Renal cortex interstitium (tissue), 11 donors: ENCODE measurements at regions not wholly inside any gene's neighbourhood (a gene's known extent, or its start where the extent isn't known, plus 50 kb on each side); places are given as distances from the start of the nearest gene placed in this dataset.
A peak's percentile ranks its signal among the peaks of the same experiment; 100 is the strongest.
"Not testable (repeated sequence)": the region's sequence is repeated elsewhere in the genome, so short reads cannot be mapped to it uniquely, and the experiment has no call there.

Source experiments
- DNase-seq, 11 donors: peaks; one replicate each; pipeline ENCODE4 v3.0.0-alpha.2; 2013; ENCODE audit warnings: low read depth in 9 of 11, low spot score in 4 of 11; ENCODE audit errors: extremely low read depth in 1 of 11

- no peak for DNase-seq
These were observed 882.5 kb upstream of the GBE1 start for GRCh38 chr3:82643948-82644347.

GRCh38 chr3:82641701-82642100 is 880.3 kb upstream of the GBE1 start:
- DNase-seq, result no peak

- DNase-seq, result no peak
These were observed 878.8 kb upstream of the GBE1 start for GRCh38 chr3:82640254-82640653.

- DNase-seq, result no peak
These were observed 876.1 kb upstream of the GBE1 start for GRCh38 chr3:82637574-82637973.

GRCh38 chr3:82636177-82636576 is 874.7 kb upstream of the GBE1 start:
- DNase-seq, result no peak

- DNase-seq, result no peak
These were observed 871.9 kb upstream of the GBE1 start for GRCh38 chr3:82633319-82633718.

- no peak for DNase-seq
These were observed 868.5 kb upstream of the GBE1 start for GRCh38 chr3:82629937-82630336.

- no peak for DNase-seq
These were observed 867.1 kb upstream of the GBE1 start for GRCh38 chr3:82628385-82629014.

GRCh38 chr3:82627733-82628132 is 866.3 kb upstream of the GBE1 start:
- DNase-seq, result no peak

- not testable (repeated sequence) for DNase-seq
These were observed 859.3 kb upstream of the GBE1 start for GRCh38 chr3:82620744-82621143.

- no peak for DNase-seq
These were observed 857.1 kb upstream of the GBE1 start for GRCh38 chr3:82618594-82618993.

- no peak for DNase-seq
These were observed 848.8 kb upstream of the GBE1 start for GRCh38 chr3:82610236-82610635.

GRCh38 chr3:82607391-82607790 is 845.9 kb upstream of the GBE1 start:
- DNase-seq, result no peak

GRCh38 chr3:82596805-82597204 is 835.4 kb upstream of the GBE1 start:
- DNase-seq, result peak in 4 of 11 donors; percentile 1 to 6 (median 2)

GRCh38 chr3:82595530-82595929 is 834.1 kb upstream of the GBE1 start:
- no peak for DNase-seq

- DNase-seq, result no peak
These were observed 825.7 kb upstream of the GBE1 start for GRCh38 chr3:82587174-82587573.

- DNase-seq, result no peak
These were observed 825.0 kb upstream of the GBE1 start for GRCh38 chr3:82586414-82586813.

- not testable (repeated sequence) for DNase-seq
These were observed 824.6 kb upstream of the GBE1 start for GRCh38 chr3:82586002-82586401.

- not testable (repeated sequence) for DNase-seq
These were observed 824.1 kb upstream of the GBE1 start for GRCh38 chr3:82585591-82585990.

GRCh38 chr3:82584861-82585260 is 823.4 kb upstream of the GBE1 start:
- DNase-seq, result not testable (repeated sequence)

- not testable (repeated sequence) for DNase-seq
These were observed 823.0 kb upstream of the GBE1 start for GRCh38 chr3:82584415-82584814.

GRCh38 chr3:82581350-82581749 is 819.9 kb upstream of the GBE1 start:
- DNase-seq, result no peak
